ENCODE measurements at regions not wholly inside any gene's neighbourhood (a gene's known extent, or its start where the extent isn't known, plus 50 kb on each side); places are given as distances from the start of the nearest gene placed in this dataset.

- H3K4me1 Mint-ChIP-seq (ENCODE audit: unreplicated experiment) = no peaks in the 10 kb centered on the region
- H3K27ac Mint-ChIP-seq (ENCODE audit: unreplicated experiment) = no peak overlapping the region
- H3K9me3 Mint-ChIP-seq (ENCODE audit: unreplicated experiment) = no peaks in the 10 kb centered on the region
- H3K36me3 Mint-ChIP-seq (ENCODE audit: unreplicated experiment) = no peaks in the 10 kb centered on the region
- H3K27me3 Mint-ChIP-seq (ENCODE audit: unreplicated experiment) = no peaks in the 10 kb centered on the region
- no peak overlapping the region for H3K4me3 Mint-ChIP-seq (ENCODE audit: unreplicated experiment)
- no peak for DNase-seq (ENCODE audit: extremely low spot score, unreplicated experiment)
- TF ChIP-seq, protein P1, sequence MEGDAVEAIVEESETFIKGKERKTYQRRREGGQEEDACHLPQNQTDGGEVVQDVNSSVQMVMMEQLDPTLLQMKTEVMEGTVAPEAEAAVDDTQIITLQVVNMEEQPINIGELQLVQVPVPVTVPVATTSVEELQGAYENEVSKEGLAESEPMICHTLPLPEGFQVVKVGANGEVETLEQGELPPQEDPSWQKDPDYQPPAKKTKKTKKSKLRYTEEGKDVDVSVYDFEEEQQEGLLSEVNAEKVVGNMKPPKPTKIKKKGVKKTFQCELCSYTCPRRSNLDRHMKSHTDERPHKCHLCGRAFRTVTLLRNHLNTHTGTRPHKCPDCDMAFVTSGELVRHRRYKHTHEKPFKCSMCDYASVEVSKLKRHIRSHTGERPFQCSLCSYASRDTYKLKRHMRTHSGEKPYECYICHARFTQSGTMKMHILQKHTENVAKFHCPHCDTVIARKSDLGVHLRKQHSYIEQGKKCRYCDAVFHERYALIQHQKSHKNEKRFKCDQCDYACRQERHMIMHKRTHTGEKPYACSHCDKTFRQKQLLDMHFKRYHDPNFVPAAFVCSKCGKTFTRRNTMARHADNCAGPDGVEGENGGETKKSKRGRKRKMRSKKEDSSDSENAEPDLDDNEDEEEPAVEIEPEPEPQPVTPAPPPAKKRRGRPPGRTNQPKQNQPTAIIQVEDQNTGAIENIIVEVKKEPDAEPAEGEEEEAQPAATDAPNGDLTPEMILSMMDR (IDR thresholded peaks at IDR 0.05) = no peak
These were observed 544.2 kb downstream of the FOXG1 start for GRCh38 chr14:29310757-29311156.

- TF ChIP-seq, protein P1 (IDR thresholded peaks at IDR 0.05) = no peak
- DNase-seq (ENCODE audit: extremely low spot score, unreplicated experiment) = no peak
- Mint-ChIP-seq H3K36me3 (ENCODE audit: unreplicated experiment) (no peaks in the 10 kb centered on the region), H3K4me3 (ENCODE audit: unreplicated experiment) (no peak overlapping the region), H3K4me1 (ENCODE audit: unreplicated experiment) (no peaks in the 10 kb centered on the region), H3K9me3 (ENCODE audit: unreplicated experiment) (peaks cover 8% of the 10 kb centered on the region), H3K27ac (ENCODE audit: unreplicated experiment) (no peak overlapping the region), H3K27me3 (ENCODE audit: unreplicated experiment) (no peaks in the 10 kb centered on the region)
These were observed 545.4 kb downstream of the FOXG1 start for GRCh38 chr14:29311983-29312382.

DNA sequence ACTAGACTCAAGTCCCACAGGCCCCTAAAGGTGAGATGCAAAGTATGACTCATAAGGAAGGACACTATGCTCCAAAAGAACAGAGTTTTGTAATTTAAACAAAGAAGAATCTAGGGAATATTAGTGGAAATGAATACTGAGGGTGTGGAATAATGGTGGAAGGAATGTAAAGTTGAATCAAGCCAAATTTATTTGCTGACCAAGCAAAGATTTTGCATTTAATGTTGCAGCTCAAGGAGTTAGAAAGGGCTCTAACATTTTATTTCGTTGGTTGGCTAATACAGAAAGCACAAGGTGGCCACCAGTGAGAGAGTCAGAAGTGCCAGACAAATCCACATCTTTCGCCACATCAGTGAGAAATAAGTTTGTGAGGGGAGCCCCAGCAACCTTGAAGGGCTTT lies 550.3 kb downstream of the FOXG1 start:
- Mint-ChIP-seq H3K27ac (ENCODE audit: unreplicated experiment) (no peak overlapping the region), H3K9me3 (ENCODE audit: unreplicated experiment) (peaks cover 23% of the 10 kb centered on the region), H3K36me3 (ENCODE audit: unreplicated experiment) (no peaks in the 10 kb centered on the region), H3K27me3 (ENCODE audit: unreplicated experiment) (no peaks in the 10 kb centered on the region), H3K4me1 (ENCODE audit: unreplicated experiment) (no peaks in the 10 kb centered on the region), H3K4me3 (ENCODE audit: unreplicated experiment) (no peak overlapping the region)
- TF ChIP-seq, protein P1 (IDR thresholded peaks at IDR 0.05) = no peak
- DNase-seq (ENCODE audit: extremely low spot score, unreplicated experiment) = no peak

DNA sequence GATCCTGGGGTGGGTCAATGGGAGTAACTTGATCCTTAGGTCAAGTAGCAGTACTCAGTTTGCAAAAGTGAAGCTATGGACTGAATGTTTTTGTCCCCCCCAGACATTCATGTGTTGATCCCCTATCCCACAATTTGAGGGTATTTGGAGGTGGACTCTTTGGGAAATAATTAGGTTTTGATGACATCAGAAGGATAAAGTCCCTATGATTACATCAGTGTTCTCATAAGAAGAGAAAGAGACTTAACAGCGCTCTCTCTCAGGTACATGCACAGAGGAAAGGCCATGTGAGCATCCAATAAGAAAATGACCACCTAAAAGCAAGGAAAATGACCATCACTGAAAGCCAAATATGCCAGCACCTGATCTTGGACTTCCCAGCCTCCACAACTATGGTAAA lies 550.8 kb downstream of the FOXG1 start:
- H3K27me3 Mint-ChIP-seq (ENCODE audit: unreplicated experiment) = no peaks in the 10 kb centered on the region
- H3K4me1 Mint-ChIP-seq (ENCODE audit: unreplicated experiment) = no peaks in the 10 kb centered on the region
- no peak for DNase-seq (ENCODE audit: extremely low spot score, unreplicated experiment)
- H3K27ac Mint-ChIP-seq (ENCODE audit: unreplicated experiment) = no peak overlapping the region
- no peaks in the 10 kb centered on the region for H3K36me3 Mint-ChIP-seq (ENCODE audit: unreplicated experiment)
- TF ChIP-seq, protein P1 (IDR thresholded peaks at IDR 0.05) = no peak
- peaks cover 28% of the 10 kb centered on the region for H3K9me3 Mint-ChIP-seq (ENCODE audit: unreplicated experiment)
- no peak overlapping the region for H3K4me3 Mint-ChIP-seq (ENCODE audit: unreplicated experiment)

GRCh38 chr14:29320286-29320685 lies 553.7 kb downstream of the FOXG1 start:
- no peak for DNase-seq (ENCODE audit: extremely low spot score, unreplicated experiment)
- TF ChIP-seq, protein P1 (IDR thresholded peaks at IDR 0.05) = no peak
- H3K4me1 Mint-ChIP-seq (ENCODE audit: unreplicated experiment) = no peaks in the 10 kb centered on the region
- no peak overlapping the region for H3K4me3 Mint-ChIP-seq (ENCODE audit: unreplicated experiment)
- no peaks in the 10 kb centered on the region for H3K27me3 Mint-ChIP-seq (ENCODE audit: unreplicated experiment)
- H3K9me3 Mint-ChIP-seq (ENCODE audit: unreplicated experiment) = peaks cover 36% of the 10 kb centered on the region
- no peak overlapping the region for H3K27ac Mint-ChIP-seq (ENCODE audit: unreplicated experiment)
- H3K36me3 Mint-ChIP-seq (ENCODE audit: unreplicated experiment) = no peaks in the 10 kb centered on the region
